ENCODE measurements at regions not wholly inside any gene's neighbourhood (a gene's known extent, or its start where the extent isn't known, plus 50 kb on each side); places are given as distances from the start of the nearest gene placed in this dataset.

DNA sequence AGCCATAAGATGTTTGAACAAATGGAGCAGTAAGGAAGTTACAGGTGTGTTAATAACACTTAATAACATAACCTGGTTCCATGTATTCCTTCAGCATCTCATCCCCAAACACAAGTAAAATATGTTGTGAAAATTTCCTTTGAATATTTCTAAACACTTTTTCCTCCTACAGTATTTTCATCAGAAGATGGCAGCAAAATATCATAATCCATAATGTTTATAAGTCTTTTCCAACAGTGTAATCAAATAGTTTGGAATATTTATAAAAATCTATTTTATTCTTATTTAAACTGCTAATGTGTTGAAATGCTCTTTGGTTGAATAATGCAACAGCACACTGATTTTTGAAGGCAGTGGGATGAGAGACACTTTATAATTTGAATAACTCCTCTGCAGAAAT, 1020.5 kb downstream of the OTOL1 start:
- FAIRE-seq (no peak), DNase-seq (ENCODE audit: insufficient read length, low spot score) (no peak)
- no peak for TF ChIP-seq POLR2A (IDR thresholded peaks at IDR 0.05; ENCODE audit: low read depth, low read length)

DNA sequence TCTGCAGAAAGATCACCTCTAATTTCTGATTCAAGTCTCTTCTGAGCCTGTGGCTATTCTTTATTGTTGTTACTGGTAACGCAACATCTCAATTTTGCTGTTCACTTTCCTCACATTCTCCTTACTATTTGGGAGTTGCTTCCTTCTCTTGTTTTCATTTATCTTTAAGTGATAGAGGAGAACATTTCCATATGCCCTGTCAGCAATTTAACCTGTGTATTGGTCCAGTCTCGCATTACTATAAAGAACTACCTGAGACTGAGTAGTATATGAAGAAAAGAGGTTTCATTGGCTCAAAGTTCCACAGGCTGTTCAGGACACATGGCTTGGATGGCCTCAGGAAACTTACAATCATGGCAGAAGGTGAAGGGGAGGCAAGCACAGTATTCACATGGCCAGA, 1025.1 kb downstream of the OTOL1 start:
- no peak for FAIRE-seq
- no peak for DNase-seq (ENCODE audit: insufficient read length, low spot score)
- TF ChIP-seq POLR2A (IDR thresholded peaks at IDR 0.05; ENCODE audit: low read depth, low read length): no peak

DNA sequence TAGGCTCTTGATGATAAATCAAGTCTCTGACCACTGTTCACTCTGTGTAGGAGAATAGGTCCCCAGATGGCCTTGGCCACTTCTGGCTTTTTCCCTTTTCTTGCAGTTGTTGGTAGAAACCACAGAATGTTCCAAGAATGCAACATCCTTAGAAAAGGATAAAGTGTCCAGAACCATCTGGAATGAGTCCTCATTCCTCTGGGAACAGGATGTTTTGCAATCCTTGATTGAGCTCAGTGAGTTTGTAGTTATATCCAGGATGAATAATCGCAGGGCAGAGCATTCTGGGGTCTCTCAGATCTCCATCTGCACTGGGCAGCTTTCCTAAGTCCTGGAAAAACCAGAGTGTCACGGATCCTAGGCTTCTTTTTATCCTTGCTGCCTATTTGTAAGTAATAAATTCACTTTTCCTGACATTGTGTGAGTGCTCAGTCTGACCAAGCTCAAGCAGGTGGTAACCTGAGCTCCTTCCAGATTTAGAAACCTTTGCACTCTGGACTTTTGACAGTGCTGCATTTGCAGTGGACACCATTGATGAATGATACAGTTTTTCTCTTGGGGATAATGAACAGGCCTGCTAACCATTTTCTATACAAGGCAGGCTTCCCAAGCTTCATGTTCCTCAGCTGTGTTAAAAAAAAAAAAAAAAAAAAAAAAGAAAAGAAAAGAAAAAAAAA, 1028.6 kb downstream of the OTOL1 start:
- DNase-seq (ENCODE audit: insufficient read length, low spot score) (no peak), FAIRE-seq (no peak)
- TF ChIP-seq POLR2A (IDR thresholded peaks at IDR 0.05; ENCODE audit: low read depth, low read length): no peak

GRCh38 chr3:162525771-162526170, 1029.2 kb downstream of the OTOL1 start:
- DNase-seq (ENCODE audit: insufficient read length, low spot score) (no peak), FAIRE-seq (no peak)
- TF ChIP-seq POLR2A (IDR thresholded peaks at IDR 0.05; ENCODE audit: low read depth, low read length): no peak

DNA sequence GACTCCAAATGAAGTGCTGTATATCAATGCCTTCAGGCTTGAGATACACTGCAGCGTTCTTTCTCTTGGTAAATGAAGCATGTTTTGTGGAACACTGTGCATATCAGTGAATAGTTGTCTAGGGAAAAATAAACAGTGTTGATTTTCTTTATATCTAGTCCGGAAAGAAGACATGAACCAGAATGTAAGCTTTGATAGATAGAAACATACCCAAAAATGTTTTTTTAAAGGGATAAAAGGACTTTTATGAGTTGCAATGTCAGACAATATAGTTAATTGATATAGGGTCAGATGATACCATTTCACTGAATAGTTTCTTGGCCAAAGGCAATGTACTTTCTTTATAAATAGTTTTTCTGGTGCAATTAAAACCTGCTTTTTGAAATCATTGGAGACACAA, 1037.8 kb downstream of the OTOL1 start:
- TF ChIP-seq POLR2A (IDR thresholded peaks at IDR 0.05; ENCODE audit: low read depth, low read length): no peak
- FAIRE-seq (no peak), DNase-seq (ENCODE audit: insufficient read length, low spot score) (no peak)

- no peak for FAIRE-seq
- TF ChIP-seq POLR2A (IDR thresholded peaks at IDR 0.05; ENCODE audit: low read depth, low read length): no peak
- no peak for DNase-seq (ENCODE audit: insufficient read length, low spot score)
These were observed 1041.9 kb downstream of the OTOL1 start for GRCh38 chr3:162538491-162538890.

- no peak for TF ChIP-seq POLR2A (IDR thresholded peaks at IDR 0.05; ENCODE audit: low read depth, low read length)
- DNase-seq (ENCODE audit: insufficient read length, low spot score) (no peak), FAIRE-seq (no peak)
These were observed 1042.3 kb downstream of the OTOL1 start for GRCh38 chr3:162538906-162539305.

GRCh38 chr3:162540421-162540820, 1043.8 kb downstream of the OTOL1 start:
- FAIRE-seq (no peak), DNase-seq (ENCODE audit: insufficient read length, low spot score) (no peak)
- TF ChIP-seq POLR2A (IDR thresholded peaks at IDR 0.05; ENCODE audit: low read depth, low read length): no peak

DNA sequence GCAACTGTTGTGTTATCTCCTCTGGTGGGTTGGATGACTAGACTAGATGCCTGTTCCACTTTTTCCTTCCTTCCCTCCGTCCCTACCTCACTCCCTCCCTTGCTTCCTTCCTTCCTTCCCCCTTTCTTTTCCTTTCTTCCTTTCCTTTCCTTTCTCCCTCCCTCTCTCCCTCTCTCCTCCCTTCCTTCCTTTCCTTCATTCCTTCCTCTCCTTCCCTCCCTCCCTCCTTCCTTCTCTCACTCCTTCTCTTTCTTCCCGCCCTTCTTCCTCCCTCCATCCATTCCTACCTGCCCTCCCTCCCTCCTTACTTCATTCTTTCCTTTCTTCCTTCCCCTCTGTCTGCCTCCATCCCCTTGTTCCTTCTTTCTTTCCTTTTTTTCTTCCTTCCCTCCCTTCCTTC, 1045.3 kb downstream of the OTOL1 start:
- FAIRE-seq (no peak), DNase-seq (ENCODE audit: insufficient read length, low spot score) (no peak)
- no peak for TF ChIP-seq POLR2A (IDR thresholded peaks at IDR 0.05; ENCODE audit: low read depth, low read length)

- DNase-seq (ENCODE audit: insufficient read length, low spot score) (no peak), FAIRE-seq (no peak)
- TF ChIP-seq POLR2A (IDR thresholded peaks at IDR 0.05; ENCODE audit: low read depth, low read length): no peak
These were observed 1047.6 kb downstream of the OTOL1 start for GRCh38 chr3:162544246-162544645.

DNA sequence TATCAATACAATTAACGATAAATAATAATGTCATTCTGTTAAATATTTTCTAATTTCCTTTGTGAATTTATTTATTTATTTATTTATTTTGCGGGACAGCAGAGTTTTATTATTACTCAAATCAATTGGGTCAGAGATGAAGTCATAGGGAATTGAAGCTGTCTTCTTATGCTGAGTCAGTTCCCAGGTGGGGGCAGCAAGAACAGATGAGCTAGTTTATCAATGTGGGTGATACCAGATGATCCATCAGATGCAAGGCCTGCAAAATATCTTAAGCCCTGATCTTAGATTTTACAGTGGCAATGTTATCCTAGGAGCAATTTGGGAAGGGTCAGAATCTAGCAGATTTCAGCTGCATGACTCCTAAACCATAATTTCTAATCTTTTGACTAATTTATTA, 1050.3 kb downstream of the OTOL1 start:
- DNase-seq (ENCODE audit: insufficient read length, low spot score): no peak

GRCh38 chr3:162547321-162547720, 1050.7 kb downstream of the OTOL1 start:
- FAIRE-seq (no peak), DNase-seq (ENCODE audit: insufficient read length, low spot score) (no peak)
- TF ChIP-seq POLR2A (IDR thresholded peaks at IDR 0.05; ENCODE audit: low read depth, low read length): no peak

More for the DNA sequence above, 1050.3 kb downstream of the OTOL1 start:
- TF ChIP-seq POLR2A (IDR thresholded peaks at IDR 0.05; ENCODE audit: low read depth, low read length): no peak
- FAIRE-seq: no peak

DNA sequence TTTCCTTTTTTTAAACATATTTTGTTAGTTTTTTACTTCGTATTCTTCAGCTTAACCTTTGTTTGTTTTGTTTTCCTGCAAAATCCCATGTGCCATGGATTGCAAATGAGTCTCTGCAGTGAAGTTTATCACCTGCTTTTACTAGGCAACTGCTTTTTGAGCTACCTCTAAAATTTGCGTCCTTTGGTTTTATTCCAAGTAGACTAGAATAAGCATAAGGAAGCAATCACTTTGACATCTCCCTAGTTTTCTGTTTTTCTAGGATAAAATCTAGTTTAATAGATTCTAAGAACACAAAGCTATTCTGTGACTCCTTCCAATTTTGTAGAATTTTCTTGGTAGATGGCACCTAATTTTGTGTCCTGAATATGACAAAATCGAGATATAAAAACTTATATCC, 1059.2 kb downstream of the OTOL1 start:
- FAIRE-seq: no peak
- DNase-seq (ENCODE audit: insufficient read length, low spot score): no peak
- TF ChIP-seq POLR2A (IDR thresholded peaks at IDR 0.05; ENCODE audit: low read depth, low read length): no peak

DNA sequence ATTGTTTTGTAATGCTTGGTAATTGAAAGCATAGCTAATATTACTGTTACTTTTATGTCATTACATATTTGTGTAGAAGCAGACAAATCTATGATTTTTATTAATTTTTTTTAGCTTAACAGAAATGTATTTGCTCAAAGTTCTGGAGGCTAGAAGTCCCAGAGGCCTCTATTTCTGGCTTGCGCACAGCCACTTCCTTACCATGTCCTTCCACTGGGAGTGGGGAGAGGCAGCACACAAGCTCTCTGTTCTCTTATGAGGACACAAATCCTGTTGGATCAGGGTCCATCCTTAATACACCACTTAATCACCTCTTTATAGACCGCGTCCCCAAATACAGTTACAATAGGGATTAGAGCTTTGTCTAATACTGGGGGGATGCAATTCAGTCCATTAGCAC, 1061.4 kb downstream of the OTOL1 start:
- no peak for FAIRE-seq
- DNase-seq (ENCODE audit: insufficient read length, low spot score): no peak
- no peak for TF ChIP-seq POLR2A (IDR thresholded peaks at IDR 0.05; ENCODE audit: low read depth, low read length)

- FAIRE-seq: no peak
- no peak for DNase-seq (ENCODE audit: insufficient read length, low spot score)
- TF ChIP-seq POLR2A (IDR thresholded peaks at IDR 0.05; ENCODE audit: low read depth, low read length): no peak
These were observed 1072.1 kb downstream of the OTOL1 start for GRCh38 chr3:162568706-162569105.

DNA sequence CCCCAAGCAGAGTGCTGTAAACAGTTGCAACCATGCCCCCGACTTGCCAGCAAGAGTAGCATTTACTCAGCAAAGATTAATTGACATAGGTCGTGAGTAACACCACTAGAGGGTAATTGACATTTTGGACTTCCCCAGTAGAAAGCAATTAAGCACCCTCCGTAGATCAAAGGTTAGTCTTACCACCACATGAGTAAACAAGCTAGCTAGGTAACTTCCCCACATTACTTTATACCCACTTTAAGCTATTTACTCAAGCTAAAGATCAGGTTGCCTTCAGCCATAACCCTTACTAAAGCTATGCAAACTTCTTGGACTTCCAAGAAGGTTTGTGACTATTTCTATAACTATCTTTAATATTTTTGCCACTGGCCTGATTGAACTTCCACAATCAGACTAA, 1072.7 kb downstream of the OTOL1 start:
- FAIRE-seq: no peak
- no peak for DNase-seq (ENCODE audit: insufficient read length, low spot score)
- no peak for TF ChIP-seq POLR2A (IDR thresholded peaks at IDR 0.05; ENCODE audit: low read depth, low read length)
